NB4 (cell line): ENCODE measurements at regions not wholly inside any gene's neighbourhood (a gene's known extent, or its start where the extent isn't known, plus 50 kb on each side); places are given as distances from the start of the nearest gene placed in this dataset.

ENCODE experiments used
- DNase-seq: peaks from one replicate; pipeline ENCODE4 v3.0.0; 2010; ENCODE audit warnings: low read depth
- H3K4me3 ChIP-seq: one replicate; pipeline ENCODE4 v1.5.1; 2011; ENCODE audit warnings: mild to moderate bottlenecking, low read depth, low read length, moderate library complexity
- CTCF ChIP-seq: IDR thresholded peaks from one replicate; pipeline ENCODE4 v1.5.1; 2012; ENCODE audit warnings: low read depth, low read length
- MAX ChIP-seq: IDR thresholded peaks from 2 replicates; pipeline ENCODE4 v1.6.1; 2011; ENCODE audit warnings: low read depth, low read length
- MYC ChIP-seq: IDR thresholded peaks from 2 replicates; pipeline ENCODE4 v1.6.1; 2011; ENCODE audit warnings: low read depth, low read length
- POLR2A ChIP-seq: IDR thresholded peaks from 2 replicates; pipeline ENCODE4 v1.6.1; 2011; ENCODE audit warnings: mild to moderate bottlenecking; ENCODE audit not compliant: insufficient read length; ENCODE audit errors: extremely low read depth

GRCh38 chr18:23077493-23078256, 57.6 kb upstream of the CABLES1 start:
- TF ChIP-seq MAX, result no peak
- no peak for TF ChIP-seq CTCF
- TF ChIP-seq POLR2A, result no peak
- no peak for TF ChIP-seq MYC
- no peak overlapping the region for H3K4me3 ChIP-seq
- DNase-seq, result peak; percentile 28

- H3K4me3 ChIP-seq, result no peak overlapping the region
- TF ChIP-seq CTCF (no peak), MAX (no peak), MYC (no peak), POLR2A (no peak)
- no peak for DNase-seq
These were observed 50.2 kb upstream of the CABLES1 start for GRCh38 chr18:23085066-23085465.
